Suppressor macrophage treated with lipopolysaccharide for 1 hour (primary cell): ENCODE measurements at regions not wholly inside any gene's neighbourhood (a gene's known extent, or its start where the extent isn't known, plus 50 kb on each side); places are given as distances from the start of the nearest gene placed in this dataset.
"Not testable (repeated sequence)": the region's sequence is repeated elsewhere in the genome, so short reads cannot be mapped to it uniquely, and the experiment has no call there.

Experiments used
- DNase-seq, 3 donors: peaks; one replicate each; pipeline ENCODE4 v3.0.0-alpha.2; 2020 to 2022

GRCh38 chrX:110519501-110519900 lies 160.9 kb downstream of the RTL9 start:
- no peak for DNase-seq

DNA sequence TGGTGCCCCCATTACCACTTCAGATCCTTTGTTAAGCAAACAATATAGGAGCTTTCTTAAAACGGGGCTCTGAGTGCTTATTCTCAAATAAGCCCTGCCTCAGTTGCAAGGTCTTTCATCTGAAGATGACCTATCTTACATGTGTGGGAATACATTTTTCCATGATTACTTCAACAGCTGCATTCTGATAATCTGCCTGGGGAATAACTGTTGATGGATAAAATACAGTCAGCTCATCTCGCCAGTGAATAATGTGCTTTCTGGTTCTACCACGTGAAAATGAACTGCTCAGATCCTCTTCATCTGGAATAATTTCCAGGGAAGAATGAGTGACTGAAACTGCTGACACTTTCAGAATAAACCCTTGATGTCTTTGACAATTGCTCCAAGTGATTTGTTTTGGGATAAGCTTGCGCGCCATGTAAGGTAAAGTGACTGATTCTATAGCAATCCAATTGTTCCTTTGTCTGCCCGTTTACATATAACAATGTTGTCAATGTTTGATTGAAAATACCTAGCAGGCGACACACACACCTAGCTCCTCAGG lies 161.3 kb downstream of the RTL9 start:
- DNase-seq = no peak

DNA sequence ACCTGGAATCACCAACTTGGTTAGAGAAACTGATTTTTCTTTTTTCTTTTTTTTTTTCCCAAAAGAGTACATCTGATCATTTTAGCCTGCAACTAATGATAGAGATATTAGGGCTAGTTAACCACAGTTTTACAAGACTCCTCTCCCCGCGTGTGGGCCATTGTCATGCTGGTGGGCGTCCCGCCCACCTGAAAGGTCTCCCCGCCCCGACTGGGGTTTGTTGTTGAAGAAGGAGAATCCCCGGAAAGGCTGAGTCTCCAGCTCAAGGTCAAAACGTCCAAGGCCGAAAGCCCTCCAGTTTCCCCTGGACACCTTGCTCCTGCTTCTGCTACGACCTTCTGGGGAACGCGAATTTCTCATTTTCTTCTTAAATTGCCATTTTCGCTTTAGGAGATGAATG lies 162.0 kb downstream of the RTL9 start:
- not testable (repeated sequence) for DNase-seq

DNA sequence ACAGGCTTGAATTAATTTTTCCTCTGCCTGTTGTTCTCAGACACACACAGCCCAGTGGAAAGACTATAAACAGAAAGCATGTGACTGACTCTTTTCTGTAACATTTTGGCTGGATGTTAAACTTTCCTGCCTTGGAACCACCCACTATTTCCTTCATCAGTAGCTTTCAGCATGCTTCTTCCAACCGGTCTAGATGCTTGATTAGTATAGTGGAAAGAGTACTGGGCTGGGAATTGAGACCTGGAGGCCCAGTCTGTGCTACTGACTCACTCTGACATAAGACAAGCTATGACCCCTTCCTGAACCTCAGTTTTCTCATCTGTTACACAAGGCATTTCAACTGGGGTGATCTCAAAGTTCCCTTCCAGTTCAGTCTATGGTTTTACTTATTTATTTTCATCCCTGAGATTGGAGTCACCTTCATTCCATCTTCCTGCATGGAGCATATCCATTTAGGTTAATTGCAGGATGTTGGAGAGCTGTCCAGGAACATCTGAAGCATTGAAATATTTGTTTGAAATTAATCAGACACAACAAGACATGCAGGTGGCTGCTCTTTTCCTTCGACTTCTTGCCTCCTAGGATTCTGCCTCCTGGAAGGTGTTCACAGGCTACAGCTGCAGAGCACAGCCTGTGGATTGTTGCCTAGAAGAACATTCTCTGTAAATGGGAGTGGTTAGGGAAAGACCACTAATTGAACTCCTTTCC lies 173.4 kb downstream of the RTL9 start:
- DNase-seq = peak in 1 of 3 donors; percentile 1

GRCh38 chrX:110532581-110532931 lies 173.9 kb downstream of the RTL9 start:
- DNase-seq = no peak

GRCh38 chrX:110536816-110537215 lies 178.2 kb downstream of the RTL9 start:
- peak; percentile 8 to 37 (median 36) for DNase-seq

GRCh38 chrX:110541266-110541665 lies 182.6 kb downstream of the RTL9 start:
- no peak for DNase-seq

DNA sequence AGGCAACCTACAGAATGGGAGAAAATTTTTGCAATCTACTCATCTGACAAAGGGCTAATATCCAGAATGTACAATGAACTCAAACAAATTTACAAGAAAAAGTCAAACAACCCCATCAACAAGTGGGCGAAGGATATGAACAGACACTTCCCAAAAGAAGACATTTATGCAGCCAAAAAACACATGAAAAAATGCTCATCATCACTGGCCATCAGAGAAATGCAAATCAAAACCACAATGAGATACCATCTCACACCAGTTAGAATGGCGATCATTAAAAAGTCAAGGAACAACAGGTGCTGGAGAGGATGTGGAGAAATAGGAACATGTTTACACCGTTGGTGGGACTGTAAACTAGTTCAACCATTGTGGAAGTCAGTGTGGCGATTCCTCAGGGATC lies 192.2 kb downstream of the RTL9 start:
- not testable (repeated sequence) for DNase-seq

DNA sequence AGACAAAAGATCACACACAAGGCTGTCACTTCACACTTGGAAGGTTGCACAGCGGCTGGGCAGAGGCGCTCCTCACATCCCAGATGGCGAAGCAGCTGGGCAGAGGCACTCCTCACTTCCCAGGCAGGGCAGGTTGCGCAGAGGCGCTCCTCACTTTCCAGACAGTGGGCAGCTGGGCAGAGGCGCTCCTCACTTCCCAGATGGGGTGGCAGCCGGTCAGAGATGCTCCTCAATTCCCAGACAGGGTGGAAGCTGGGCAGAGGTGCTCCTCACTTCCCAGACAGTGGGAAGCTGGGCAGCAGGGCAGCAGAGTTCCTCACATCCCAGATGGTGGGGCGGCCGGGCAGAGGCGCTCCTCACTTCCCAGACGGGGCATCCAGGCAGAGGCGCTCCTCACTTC lies 199.2 kb downstream of the RTL9 start:
- DNase-seq = no peak

- no peak for DNase-seq
Measured at GRCh38 chrX:110558406-110558805, 199.8 kb downstream of the RTL9 start.

- no peak for DNase-seq
Measured at GRCh38 chrX:110561034-110561433, 202.4 kb downstream of the RTL9 start.

- no peak for DNase-seq
Measured at GRCh38 chrX:110563282-110563681, 204.6 kb downstream of the RTL9 start.

DNA sequence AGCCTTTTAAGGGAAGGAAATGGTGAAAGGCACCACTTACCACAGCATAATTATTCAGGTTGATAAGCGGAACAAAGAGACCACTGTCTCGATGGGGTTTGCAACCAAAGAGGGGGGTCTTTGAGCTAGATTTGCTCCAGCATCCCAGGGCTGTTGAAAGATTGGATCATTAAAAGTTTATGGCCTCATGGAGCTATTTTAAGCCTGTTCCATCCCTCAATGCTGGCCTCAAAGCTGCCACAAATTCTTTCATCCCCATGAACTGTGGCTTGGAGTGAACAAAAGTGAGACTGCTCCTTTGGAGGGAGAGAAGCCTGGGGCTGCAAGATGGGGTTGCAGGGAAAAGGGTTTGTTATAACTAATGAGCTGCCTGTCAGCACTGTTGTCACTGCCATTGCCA lies 209.8 kb downstream of the RTL9 start:
- no peak for DNase-seq

GRCh38 chrX:110569506-110569905 lies 210.9 kb downstream of the RTL9 start:
- no peak for DNase-seq

DNA sequence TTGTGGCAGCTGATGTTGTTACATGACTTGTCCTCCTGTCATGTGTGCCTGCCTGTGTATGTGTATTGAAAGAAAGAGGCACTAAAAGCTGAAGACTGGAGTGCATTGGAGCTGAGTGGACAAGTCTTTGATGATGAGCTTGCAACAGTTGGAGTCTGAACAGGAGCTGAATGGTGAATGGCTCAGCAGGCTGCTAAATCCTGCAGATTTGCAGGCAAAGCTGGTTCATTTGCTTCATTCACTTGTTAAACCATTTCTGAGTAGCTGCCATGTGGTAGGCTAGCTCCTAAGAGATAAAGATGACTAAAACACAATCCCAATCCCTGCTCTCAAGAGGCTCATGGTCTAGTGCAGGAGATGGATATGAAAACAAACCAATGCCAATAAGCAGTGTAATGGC lies 217.3 kb downstream of the CHRDL1 start:
- DNase-seq = no peak

DNA sequence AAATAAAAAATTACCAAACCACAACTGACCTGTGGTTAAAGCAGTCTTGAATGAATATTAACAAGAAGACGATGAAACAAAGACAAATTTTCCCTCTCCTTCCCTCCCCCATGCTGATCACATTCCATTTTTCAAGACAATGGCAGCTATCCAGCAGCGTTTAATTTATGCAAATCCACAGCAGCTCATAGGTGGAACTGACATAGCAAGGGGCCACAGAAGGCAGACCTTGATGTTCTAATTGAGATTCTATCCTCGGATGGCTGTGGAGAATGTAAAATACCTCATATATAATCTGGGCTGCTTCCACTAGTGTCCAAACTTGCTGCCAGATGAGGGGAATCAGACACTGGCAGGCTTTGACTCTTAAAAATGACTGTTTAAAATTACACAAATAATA lies 211.5 kb downstream of the CHRDL1 start:
- DNase-seq = no peak

DNA sequence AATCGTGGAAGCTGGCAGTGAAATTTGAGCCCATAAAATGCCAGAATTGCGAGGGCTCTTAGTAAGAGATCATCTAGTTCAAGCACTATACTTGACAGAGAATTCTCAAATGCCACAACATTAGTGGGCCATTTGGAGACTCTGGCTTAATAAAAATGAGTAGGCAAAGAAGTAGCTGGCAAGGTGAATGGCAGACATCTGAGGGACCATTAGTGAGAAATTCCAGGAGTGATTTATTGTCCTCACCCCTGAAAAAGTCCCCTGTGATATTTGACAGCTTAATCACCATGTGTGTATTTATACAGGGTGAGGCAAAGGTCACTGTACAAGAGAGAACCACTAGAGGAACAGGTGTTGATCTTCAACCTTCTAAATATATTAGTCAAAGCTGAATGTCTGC lies 207.5 kb downstream of the CHRDL1 start:
- DNase-seq = no peak

DNA sequence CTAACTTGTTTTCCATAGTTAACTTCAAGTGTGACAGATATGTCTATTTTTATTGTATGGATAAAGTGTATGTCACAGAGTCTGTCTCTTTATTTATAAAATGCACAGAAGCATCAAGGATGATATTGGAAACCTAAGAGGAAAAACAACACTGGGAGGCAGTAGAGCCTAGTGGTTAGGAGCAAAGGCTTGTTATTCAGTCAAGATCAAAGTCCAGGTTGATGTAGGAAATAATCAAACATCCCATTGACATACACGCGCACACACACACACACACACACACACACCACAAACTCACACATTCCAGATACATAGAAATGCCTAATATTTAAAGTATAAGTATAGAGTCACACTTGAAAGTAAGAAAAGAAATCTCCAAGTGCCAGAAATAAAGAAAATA lies 206.8 kb downstream of the CHRDL1 start:
- DNase-seq = no peak

GRCh38 chrX:110600745-110601310 lies 194.8 kb downstream of the CHRDL1 start:
- no peak for DNase-seq

- DNase-seq = no peak
Measured at GRCh38 chrX:110614596-110614995, 181.0 kb downstream of the CHRDL1 start.
